H9 (cell line): ENCODE measurements at regions not wholly inside any gene's neighbourhood (a gene's known extent, or its start where the extent isn't known, plus 50 kb on each side); places are given as distances from the start of the nearest gene placed in this dataset.

Experiments
- DNase-seq: peaks from one replicate; pipeline ENCODE4 v3.0.0-alpha.2; 2017
- H2AFZ ChIP-seq: one replicate; pipeline ENCODE4 v1.6.1; 2013; ENCODE audit warnings: mild to moderate bottlenecking, low read length, control low read depth, moderate library complexity
- H2AK5ac ChIP-seq: 2 replicates; pipeline ENCODE4 v1.6.1; 2013; ENCODE audit warnings: low read length, control low read depth, mixed read lengths; ENCODE audit not compliant: insufficient read length
- H2BK120ac ChIP-seq: one replicate; pipeline ENCODE4 v1.6.1; 2013; ENCODE audit warnings: low read depth, mild to moderate bottlenecking, low read length, control low read depth, inconsistent platforms; ENCODE audit not compliant: poor library complexity, severe bottlenecking
- H2BK12ac ChIP-seq: 2 replicates; pipeline ENCODE4 v1.6.1; 2013; ENCODE audit warnings: low read length, control low read depth, mixed read lengths, low read depth; ENCODE audit not compliant: insufficient read length
- H2BK15ac ChIP-seq: 2 replicates; pipeline ENCODE4 v1.6.1; 2013; ENCODE audit warnings: low read depth, low read length, control low read depth
- H2BK20ac ChIP-seq: one replicate; pipeline ENCODE4 v1.6.1; 2013; ENCODE audit warnings: low read depth, mild to moderate bottlenecking, low read length, control low read depth, inconsistent platforms; ENCODE audit not compliant: poor library complexity, severe bottlenecking
- H2BK5ac ChIP-seq: 2 replicates; pipeline ENCODE4 v1.6.1; 2013; ENCODE audit warnings: low read length, control low read depth, mixed read lengths; ENCODE audit not compliant: insufficient read length
- H3K14ac ChIP-seq: 2 replicates; pipeline ENCODE4 v1.6.1; 2013; ENCODE audit warnings: low read length, control low read depth; ENCODE audit not compliant: insufficient read depth
- H3K18ac ChIP-seq: 2 replicates; pipeline ENCODE4 v1.6.1; 2013; ENCODE audit warnings: low read depth, mild to moderate bottlenecking, mixed read lengths, low read length, control low read depth; ENCODE audit not compliant: insufficient read length
- H3K23ac ChIP-seq: 2 replicates; pipeline ENCODE4 v1.6.1; 2013; ENCODE audit warnings: low read length, control low read depth, mixed read lengths, low read depth; ENCODE audit not compliant: insufficient read length
- H3K23me2 ChIP-seq: 2 replicates; pipeline ENCODE4 v1.6.1; 2013; ENCODE audit warnings: low read depth, mild to moderate bottlenecking, mixed read lengths, low read length, control low read depth; ENCODE audit not compliant: insufficient read length, poor library complexity, severe bottlenecking
- H3K27ac ChIP-seq: 2 replicates; pipeline ENCODE4 v1.5.1; 2013; ENCODE audit warnings: low read length, control low read depth, mixed read lengths, low read depth; ENCODE audit not compliant: insufficient read length
- H3K27me3 ChIP-seq: 2 replicates; pipeline ENCODE4 v1.6.1; 2013; ENCODE audit warnings: low read length, control low read depth, inconsistent platforms; ENCODE audit not compliant: insufficient read depth
- H3K4ac ChIP-seq: 2 replicates; pipeline ENCODE4 v1.6.1; 2013; ENCODE audit warnings: low read depth, mild to moderate bottlenecking, control low read depth, inconsistent platforms, low read length, moderate library complexity
- H3K4me1 ChIP-seq: 2 replicates; pipeline ENCODE4 v1.6.1; 2013; ENCODE audit warnings: low read length, control low read depth, inconsistent platforms; ENCODE audit not compliant: insufficient read depth
- H3K4me2 ChIP-seq: 2 replicates; pipeline ENCODE4 v1.6.1; 2013; ENCODE audit warnings: low read length, control low read depth, mixed read lengths; ENCODE audit not compliant: insufficient read length, insufficient read depth
- H3K56ac ChIP-seq: 2 replicates; pipeline ENCODE4 v1.6.1; 2013; ENCODE audit warnings: low read depth, mild to moderate bottlenecking, mixed read lengths, low read length, control low read depth; ENCODE audit not compliant: insufficient read length
- H3K79me1 ChIP-seq: 2 replicates; pipeline ENCODE4 v1.6.1; 2013; ENCODE audit warnings: low read depth, mild to moderate bottlenecking, moderate library complexity, low read length, control low read depth, inconsistent platforms; ENCODE audit not compliant: insufficient read depth, poor library complexity, severe bottlenecking
- H3K79me2 ChIP-seq: 2 replicates; pipeline ENCODE4 v1.6.1; 2013; ENCODE audit warnings: low read length, control low read depth, inconsistent platforms; ENCODE audit not compliant: insufficient read depth
- H3K9ac ChIP-seq: 2 replicates; pipeline ENCODE4 v1.6.1; 2013; ENCODE audit warnings: low read length, control low read depth, mixed read lengths; ENCODE audit not compliant: insufficient read length; ENCODE audit errors: extremely low read depth
- H3K9me3 ChIP-seq: one replicate; pipeline ENCODE4 v1.6.1; 2013; ENCODE audit warnings: low read depth, low read length, inconsistent platforms; ENCODE audit not compliant: control insufficient read depth
- H3T11ph ChIP-seq: one replicate; pipeline ENCODE4 v1.6.1; 2013; ENCODE audit warnings: mild to moderate bottlenecking, low read length, control low read depth, inconsistent platforms
- H4K20me1 ChIP-seq: one replicate; pipeline ENCODE4 v1.6.1; 2013; ENCODE audit not compliant: control insufficient read depth, insufficient read length, insufficient read depth
- H4K5ac ChIP-seq: 2 replicates; pipeline ENCODE4 v1.6.1; 2013; ENCODE audit warnings: low read depth, mild to moderate bottlenecking, mixed read lengths, low read length, control low read depth; ENCODE audit not compliant: insufficient read length
- H4K8ac ChIP-seq: replicated peaks from 2 replicates; pipeline ENCODE4 v1.6.1; 2013; ENCODE audit warnings: low read length, control low read depth, mixed read lengths, low read depth; ENCODE audit not compliant: insufficient read length
- H4K91ac ChIP-seq: 2 replicates; pipeline ENCODE4 v1.6.1; 2013; ENCODE audit warnings: low read depth, mild to moderate bottlenecking, moderate library complexity, mixed read lengths, low read length, control low read depth; ENCODE audit not compliant: insufficient read length
- H3K27ac Mint-ChIP-seq, 3 experiments: 2 replicates in 2 of 3; 3 replicates in 1 of 3; pipeline ENCODE4 v1.8.0; 2020 to 2021; ENCODE audit warnings: mixed read lengths in 3 of 3, mild to moderate bottlenecking in 1 of 3, moderate library complexity in 1 of 3
- H3K27me3 Mint-ChIP-seq: 2 replicates; pipeline ENCODE4 v1.8.0; 2021; ENCODE audit warnings: low read depth, mild to moderate bottlenecking, moderate library complexity, mixed read lengths
- H3K36me3 Mint-ChIP-seq, 3 experiments: 2 replicates in 2 of 3; 3 replicates in 1 of 3; pipeline ENCODE4 v1.8.0; 2020 to 2021; ENCODE audit warnings: low read depth in 3 of 3, mixed read lengths in 3 of 3; ENCODE audit not compliant: insufficient read depth in 1 of 3
- H3K4me1 Mint-ChIP-seq, 2 experiments: 2 replicates each; pipeline ENCODE4 v1.8.0; 2020; ENCODE audit warnings: mixed read lengths in 2 of 2
- H3K4me3 Mint-ChIP-seq, 2 experiments: 2 replicates in 1 of 2; 3 replicates in 1 of 2; pipeline ENCODE4 v1.8.0; 2020 to 2021; ENCODE audit warnings: mild to moderate bottlenecking in 2 of 2, mixed read lengths in 2 of 2, moderate library complexity in 1 of 2
- H3K9me3 Mint-ChIP-seq, 2 experiments: 2 replicates in 1 of 2; 3 replicates in 1 of 2; pipeline ENCODE4 v1.8.0; 2020; ENCODE audit warnings: mild to moderate bottlenecking in 2 of 2, mixed read lengths in 2 of 2, moderate library complexity in 1 of 2
- CTCF ChIP-seq: fragments of 200-600 bp; sonication (generic); conservative IDR thresholded peaks from 3 replicates; pipeline ENCODE4 v1.8.0; 2021; ENCODE audit warnings: antibody characterized with exemption, mild to moderate bottlenecking

DNA sequence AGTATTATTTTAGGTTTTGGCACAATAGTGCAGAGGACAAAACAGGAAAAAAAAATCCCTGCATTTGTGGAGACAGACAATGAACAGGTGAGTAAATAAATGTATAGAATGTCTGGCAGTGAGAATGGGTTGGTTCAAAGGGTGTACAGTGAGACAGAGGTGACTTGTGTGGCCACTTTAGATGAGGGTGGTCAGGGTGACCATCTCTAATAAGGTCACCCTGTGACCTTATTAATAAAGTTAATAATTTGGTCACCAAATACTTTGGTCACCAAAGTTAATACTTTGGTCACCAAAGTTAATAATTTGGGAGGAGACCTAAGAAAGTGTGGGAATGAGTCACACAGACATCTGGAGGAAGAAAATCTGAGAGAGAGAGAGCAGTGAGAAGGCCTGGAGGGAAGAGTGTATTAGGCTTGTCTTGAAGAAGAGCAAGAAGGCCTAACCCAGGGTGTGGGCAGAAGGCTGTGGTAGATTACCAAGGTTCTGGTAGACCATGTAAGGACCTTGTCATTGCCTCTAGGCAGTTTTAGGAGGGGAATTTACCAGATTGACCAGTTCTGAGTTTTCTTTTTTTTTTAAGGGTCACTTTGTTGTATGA lies 1368.4 kb upstream of the CELF4 start:
- H3K23ac ChIP-seq: no peak overlapping the region
- H3K27me3 ChIP-seq: no peaks in the 10 kb centered on the region
- H4K91ac ChIP-seq: no peak overlapping the region
- no peak for TF ChIP-seq CTCF
- H3K36me3 Mint-ChIP-seq: peaks cover 2 to 19% (median 3%) of the 10 kb centered on the region in 3 experiments; a peak in 6 of 7 replicates
- H3K4me2 ChIP-seq: no peak overlapping the region
- H3K27ac ChIP-seq: no peak overlapping the region
- no peaks in the 10 kb centered on the region for H4K20me1 ChIP-seq
- H3K4me3 Mint-ChIP-seq: no peak overlapping the region
- no peak overlapping the region for H3K9ac ChIP-seq
- no peak overlapping the region; a peak in 1 of 7 replicates for H3K27ac Mint-ChIP-seq
- H2BK15ac ChIP-seq: no peak overlapping the region
- no peaks in the 10 kb centered on the region for H3K79me1 ChIP-seq
- H2AK5ac ChIP-seq: no peak overlapping the region
- no peak overlapping the region for H2BK20ac ChIP-seq
- H3K23me2 ChIP-seq: no peaks in the 10 kb centered on the region
- no peak for DNase-seq
- H3K4me1 Mint-ChIP-seq: peaks cover 38 to 40% of the 10 kb centered on the region in 2 experiments
- no peak overlapping the region for H3K4ac ChIP-seq
- peaks cover 0 to 3% of the 10 kb centered on the region in 2 experiments; a peak in 2 of 5 replicates for H3K9me3 Mint-ChIP-seq
- no peak overlapping the region for H4K5ac ChIP-seq
- H3K56ac ChIP-seq: no peak overlapping the region
- H3K9me3 ChIP-seq: no peaks in the 10 kb centered on the region
- H3K79me2 ChIP-seq: no peaks in the 10 kb centered on the region
- no peaks in the 10 kb centered on the region for H3K27me3 Mint-ChIP-seq
- no peak overlapping the region for H2BK120ac ChIP-seq
- H3T11ph ChIP-seq: no peak overlapping the region
- H3K4me1 ChIP-seq: peaks cover 3% of the 10 kb centered on the region; the same call in 1 of the 2 replicates
- no peak overlapping the region for H2AFZ ChIP-seq
- H2BK5ac ChIP-seq: no peak overlapping the region
- no peak overlapping the region for H2BK12ac ChIP-seq
- no peak overlapping the region for H3K18ac ChIP-seq
- H4K8ac ChIP-seq: no peak overlapping the region
- H3K14ac ChIP-seq: no peak overlapping the region
